ENCODE measurements at regions not wholly inside any gene's neighbourhood (a gene's known extent, or its start where the extent isn't known, plus 50 kb on each side); places are given as distances from the start of the nearest gene placed in this dataset.
A peak's percentile ranks its signal among the peaks of the same experiment; 100 is the strongest.
"Not testable (repeated sequence)": the region's sequence is repeated elsewhere in the genome, so short reads cannot be mapped to it uniquely, and the experiment has no call there.

DNA sequence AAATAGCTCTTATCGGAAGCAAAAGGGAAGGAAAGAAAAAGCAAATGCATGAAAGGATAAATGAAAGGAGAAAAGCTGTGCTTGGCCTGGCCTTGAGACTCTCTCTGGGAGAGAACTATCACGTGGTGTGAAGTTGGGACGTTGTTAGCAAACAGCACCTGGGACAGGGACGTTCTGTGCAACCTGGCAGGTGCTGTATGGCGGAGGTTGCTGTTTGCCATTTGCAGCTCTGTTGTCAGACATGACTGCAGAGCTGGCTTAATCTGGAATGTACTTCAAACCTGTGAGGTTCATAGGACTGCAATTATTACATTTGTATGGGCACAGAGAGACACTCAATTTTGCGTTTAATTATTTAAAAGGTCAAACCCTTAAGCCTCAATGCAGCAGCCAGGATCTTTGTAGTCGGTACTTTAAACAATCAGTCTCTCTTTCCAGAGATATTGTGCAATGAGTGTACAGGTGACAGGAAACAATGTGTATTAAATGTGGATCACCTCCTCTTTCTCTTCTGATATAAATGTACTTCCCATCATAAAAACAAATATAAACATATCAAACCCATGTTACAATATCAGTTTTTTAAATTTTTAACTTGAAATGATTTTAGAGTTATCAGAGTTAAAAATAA, 800.5 kb upstream of the KCND2 start:
- DNase-seq: peak; percentile 51

DNA sequence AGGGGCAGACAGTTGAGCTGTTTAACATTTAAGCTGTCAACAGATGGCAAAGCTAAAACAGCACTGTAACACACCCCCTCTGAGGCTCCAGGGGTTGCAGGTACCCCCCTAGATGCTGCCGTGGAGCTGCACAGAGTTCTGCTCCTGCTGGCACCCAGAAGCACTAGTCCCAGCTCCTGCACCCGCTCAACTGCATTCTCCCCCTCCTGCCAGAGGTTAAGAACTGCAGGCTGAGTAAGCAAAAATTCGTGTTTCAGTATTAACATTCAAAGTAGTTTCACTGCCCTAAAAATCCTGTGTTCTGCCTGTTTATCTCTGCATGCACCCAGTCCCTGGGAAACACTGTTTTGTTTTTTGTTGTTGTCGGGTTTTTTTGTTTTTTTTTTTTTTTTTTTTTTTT, 790.8 kb upstream of the KCND2 start:
- DNase-seq: no peak

DNA sequence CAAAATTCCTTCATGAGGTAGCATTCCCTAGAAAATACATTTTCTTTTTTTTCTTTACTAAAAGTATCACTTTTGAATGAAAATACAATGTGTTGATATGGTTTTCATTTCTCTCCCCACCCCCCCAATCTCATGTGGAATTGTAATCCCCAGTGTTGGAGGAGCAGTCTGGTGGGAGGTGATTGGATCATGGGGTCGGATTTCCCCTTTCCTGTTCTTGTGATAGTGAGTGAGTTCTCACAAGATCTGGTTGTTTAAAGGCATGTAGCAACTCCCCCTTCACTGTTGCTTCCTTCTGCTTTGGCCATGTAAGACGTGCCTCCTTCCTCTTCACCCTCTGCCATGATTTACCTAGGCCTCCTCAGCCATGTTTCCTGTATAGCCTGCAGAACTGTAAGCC, 790.3 kb upstream of the KCND2 start:
- DNase-seq: no peak

DNA sequence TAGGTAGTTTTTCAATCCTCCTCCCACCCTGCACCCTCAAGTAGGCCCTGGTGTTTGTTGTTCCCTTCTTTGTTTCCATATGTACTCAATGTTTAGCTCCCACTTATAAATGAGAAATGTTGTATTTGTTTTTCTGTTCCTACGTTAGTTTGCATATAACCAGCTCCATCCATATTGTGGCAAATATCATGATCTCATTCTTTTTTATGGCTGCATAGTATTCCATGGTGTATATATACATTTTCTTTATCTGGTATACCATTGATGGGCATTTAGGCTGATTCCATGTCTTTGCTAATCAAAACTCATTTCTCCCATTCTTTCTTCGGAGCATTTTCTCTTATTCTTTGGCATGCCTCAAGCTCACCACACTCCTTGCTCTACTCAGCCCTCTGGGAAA, 789.6 kb upstream of the KCND2 start:
- DNase-seq: no peak

DNA sequence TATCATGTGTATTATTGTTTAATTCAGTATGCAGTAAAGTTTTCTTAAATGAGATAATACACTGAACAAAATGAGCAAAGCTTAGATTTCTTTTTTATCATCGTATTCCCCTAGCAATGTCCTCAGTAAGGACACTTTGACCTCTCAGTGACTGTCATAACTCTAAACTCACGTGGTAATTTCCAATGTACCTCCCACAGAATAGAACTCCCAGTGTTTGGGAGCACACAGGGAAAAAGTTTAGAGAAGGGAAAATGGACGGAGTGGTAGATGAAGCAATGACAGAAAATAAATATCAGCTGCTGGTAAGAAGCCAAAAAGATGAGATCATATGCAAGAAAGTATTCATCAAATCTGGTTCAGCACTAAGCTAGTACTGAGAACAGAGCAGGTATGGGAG, 758.6 kb upstream of the KCND2 start:
- no peak for DNase-seq

DNA sequence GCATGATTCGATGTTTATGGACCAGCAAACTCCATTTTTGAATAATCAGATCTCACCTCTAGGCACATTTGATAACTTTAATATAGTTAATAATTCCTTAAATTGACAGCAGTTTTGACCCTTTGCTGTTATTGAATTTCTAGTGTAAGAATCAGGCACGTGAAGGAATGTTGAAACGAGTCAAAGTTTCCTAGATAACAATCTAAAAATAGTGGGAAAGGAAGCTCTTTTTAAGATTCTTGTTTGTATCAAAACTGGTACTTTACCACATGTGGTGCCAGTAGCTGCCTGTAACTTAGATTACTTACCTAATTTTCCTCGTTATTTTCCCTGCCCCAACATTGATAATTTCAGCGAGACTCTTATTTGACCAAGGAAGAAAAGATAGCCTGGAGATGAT, 757.8 kb upstream of the KCND2 start:
- DNase-seq: no peak

DNA sequence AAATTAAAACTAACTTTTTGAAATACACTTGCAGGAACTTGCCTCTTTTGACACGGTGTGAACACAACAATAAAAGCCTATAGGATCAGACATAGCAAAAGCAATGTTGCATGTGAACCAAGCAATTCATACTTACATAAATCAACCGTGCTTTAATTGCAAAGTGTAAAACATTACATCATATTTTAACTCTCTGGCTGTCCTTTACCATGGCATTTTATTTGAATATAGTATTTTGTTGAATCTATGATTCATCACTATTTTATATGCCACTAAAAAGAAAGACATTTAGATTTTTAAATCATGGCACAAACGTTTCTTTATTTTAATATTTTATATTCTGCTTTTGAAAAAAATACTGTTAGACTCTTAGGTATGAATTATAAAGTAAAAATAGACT, 757.0 kb upstream of the KCND2 start:
- DNase-seq: no peak

DNA sequence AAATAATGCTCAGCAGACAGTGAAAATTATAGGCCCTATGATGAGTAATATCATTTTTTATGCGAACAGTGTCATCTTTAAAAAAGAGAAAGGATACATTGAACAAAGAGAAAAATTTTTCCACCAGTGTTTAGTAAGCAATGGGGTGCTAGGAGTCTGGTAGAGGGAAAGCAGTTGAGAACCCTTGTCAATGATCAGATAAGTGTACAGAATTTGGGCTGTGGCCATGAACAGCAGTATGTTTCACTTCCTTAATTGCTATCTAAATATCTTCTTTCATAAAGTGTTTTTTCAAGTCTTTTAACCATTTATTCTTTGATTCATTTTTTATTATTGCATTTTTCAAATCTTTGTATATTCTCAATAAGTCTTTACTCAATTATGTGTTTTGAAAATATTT, 750.7 kb upstream of the KCND2 start:
- DNase-seq: peak; percentile 8

DNA sequence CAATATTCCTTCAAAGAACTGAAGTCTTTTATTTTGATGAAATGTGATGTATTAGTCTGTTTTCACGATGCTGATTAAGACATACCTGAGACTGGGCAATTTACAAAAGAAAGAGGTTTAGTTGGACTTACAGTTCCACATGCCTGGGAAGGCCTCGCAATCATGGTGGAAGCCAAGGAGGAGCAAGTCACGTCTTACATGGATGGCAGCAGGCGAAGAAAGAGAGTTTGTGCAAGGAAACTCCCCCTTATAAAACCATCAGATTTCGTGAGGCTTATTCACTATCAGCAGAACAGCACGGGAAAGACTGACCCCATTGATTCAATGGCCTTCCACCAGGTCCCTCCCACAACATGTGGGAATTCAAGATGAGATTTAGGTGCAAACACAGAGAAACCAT, 750.3 kb upstream of the KCND2 start:
- no peak for DNase-seq

DNA sequence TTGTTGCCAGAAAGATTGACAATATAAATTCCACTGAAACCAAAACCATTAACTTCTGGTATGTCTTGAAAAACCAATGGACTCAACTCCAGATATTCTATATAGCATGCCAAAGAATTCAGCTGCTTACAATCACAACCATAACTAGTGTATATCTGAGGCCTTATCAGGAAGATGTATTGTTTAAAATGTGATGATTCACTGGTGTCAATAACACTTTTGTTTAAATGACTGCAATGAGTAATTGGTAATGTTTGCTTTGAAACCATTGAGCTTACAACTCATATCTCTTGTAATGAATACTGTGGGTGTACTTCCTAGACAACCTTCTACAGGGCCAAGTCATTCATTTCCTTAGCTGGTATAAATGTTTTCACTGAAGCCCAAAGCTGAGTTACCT, 727.9 kb upstream of the KCND2 start:
- no peak for DNase-seq

DNA sequence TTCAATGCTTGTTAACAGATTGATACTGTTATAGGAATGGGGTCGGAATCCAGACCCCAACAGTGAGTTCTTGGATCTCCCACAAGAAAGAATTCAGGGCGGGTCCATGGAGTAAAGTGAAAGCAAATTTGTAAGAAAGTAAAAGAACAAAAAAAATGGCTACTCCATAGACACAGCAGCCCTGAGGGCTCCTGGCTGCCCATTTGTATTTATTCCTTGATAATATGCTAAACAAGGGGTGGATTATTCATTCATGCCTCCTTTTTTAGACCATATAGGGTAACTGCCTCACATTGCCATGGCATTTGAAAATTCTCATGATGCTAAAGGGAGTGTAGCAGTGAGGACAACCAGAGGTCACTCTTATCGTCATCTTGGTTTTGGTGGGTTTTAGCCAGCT, 717.2 kb upstream of the KCND2 start:
- DNase-seq: no peak

DNA sequence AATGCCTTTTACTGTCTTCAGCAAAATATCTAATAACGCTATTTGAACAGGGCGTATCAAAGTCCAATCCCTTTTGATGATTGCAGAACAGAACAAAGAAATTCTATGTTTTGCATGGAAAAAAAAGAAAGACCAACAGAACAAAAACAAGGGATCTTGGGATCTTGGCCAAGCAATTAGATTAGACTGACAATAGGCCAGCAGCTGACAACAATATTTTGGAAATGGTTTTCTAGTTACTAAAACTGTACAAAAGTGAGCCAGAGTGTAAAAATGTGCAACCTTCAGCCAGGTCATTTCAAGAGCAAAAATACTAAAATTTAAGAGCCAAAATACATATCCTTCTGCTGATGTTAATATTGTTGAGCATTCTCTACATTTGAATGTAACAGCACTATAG, 716.5 kb upstream of the KCND2 start:
- no peak for DNase-seq

DNA sequence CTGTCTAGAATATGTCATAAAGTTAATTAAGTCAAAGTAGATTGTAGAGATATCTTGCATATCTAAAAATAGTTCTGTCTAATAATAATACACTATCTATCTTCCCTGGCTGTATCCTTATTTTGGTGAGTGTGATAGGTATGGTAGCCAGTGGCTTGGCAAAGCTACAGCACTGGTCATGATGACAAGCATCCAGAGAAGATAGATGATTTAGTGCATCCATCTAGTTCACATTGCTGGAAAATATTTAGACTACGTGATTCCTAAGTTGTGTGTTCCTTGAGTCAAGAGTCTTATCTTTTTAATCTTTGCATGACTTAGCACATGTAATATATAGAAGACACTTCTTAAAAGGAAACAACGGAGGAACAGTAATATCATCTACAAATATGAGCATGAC, 711.2 kb upstream of the KCND2 start:
- DNase-seq: no peak

DNA sequence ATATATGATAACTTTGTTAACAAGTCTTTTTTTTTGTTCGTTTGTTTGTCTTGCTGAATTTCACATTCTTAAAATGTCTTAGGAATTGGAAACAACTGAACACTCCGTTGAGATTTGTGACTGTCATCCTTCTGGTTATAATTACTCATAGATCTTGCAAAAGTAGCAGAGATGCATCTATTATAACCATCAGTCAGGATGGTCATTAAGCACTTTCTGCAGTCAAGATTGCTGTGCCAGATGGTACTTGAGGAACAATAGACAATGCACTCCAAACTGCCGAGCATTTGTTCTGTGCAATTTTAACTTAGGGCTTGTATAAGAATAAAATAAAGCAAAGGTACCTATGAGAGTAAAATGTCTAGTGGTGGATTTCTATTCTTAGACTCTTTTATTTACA, 710.1 kb upstream of the KCND2 start:
- no peak for DNase-seq

DNA sequence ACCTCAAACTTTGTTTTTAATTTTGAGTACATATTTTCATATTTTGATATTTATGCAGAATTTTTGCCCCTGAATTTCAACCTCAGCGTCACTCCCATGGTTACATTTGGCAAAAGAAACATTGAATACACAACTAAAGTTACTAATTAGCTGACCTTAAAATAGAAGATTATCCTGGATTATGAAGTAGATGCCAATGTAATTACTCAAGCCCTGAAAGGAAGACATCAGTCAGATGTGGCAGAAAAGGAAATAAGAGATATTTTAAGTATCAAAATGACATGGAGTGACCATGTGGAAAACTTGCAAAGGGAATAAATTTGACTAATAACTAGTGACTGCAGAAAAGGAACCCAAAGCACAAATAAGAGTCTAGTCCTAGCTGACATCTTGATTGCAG, 701.3 kb upstream of the KCND2 start:
- DNase-seq: no peak

DNA sequence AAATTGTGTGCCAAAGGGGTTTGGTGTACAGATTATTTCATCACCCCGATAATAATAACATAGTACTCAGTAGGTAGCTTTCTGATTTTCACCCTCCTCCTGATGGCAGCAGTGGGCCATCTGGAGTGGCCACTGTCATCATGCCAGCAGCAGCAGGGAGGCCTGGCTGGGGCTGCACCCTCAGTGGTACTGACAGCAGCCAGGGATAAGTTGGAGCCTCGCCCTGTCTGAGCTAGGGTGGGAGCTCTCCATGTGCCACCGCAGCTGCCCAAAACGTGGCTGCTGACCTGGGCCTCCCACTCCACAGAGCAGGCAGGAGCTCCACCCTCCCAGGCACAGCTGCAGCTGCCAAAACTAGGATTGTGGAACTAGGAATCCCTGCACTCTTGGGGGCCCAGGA, 700.8 kb upstream of the KCND2 start:
- no peak for DNase-seq

DNA sequence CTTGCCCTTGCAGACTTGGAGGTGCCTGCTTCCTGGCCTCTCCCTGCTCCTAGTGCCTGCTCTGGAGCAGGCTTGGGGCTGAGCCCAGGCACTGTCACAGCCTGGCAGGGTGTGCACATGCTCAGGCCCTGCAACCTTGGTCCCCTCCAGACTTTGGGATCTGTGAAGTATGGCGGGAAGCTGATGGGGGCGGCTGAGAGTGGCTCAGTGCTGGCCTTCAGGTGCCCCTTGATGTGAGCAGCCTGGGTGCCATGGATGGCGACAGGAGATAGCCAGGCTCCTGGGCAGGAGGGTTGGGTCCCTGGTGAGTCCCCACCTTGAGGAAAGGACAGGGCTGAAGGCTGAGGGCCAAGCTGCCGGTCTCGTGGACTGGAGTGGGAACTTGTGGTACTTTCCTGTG, 700.4 kb upstream of the KCND2 start:
- DNase-seq: no peak

DNA sequence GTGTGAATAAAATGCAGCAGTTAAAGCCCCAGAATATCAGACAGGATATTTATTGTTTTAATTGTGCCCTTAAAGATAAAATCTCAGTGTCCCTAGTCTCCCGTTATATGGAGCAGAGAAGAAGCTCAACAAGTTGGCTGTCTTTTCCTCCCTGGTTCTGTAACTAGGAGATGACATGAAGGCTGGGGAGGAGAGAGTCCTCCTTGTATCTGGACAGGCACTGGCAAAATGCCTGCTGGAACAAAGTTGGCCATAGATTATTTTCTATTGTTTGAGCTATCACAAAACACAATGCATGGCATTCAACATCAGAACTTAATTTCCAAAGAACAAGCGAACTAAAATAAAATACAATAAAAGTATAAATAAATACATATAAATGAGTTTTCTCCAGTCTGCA, 694.9 kb upstream of the KCND2 start:
- no peak for DNase-seq

DNA sequence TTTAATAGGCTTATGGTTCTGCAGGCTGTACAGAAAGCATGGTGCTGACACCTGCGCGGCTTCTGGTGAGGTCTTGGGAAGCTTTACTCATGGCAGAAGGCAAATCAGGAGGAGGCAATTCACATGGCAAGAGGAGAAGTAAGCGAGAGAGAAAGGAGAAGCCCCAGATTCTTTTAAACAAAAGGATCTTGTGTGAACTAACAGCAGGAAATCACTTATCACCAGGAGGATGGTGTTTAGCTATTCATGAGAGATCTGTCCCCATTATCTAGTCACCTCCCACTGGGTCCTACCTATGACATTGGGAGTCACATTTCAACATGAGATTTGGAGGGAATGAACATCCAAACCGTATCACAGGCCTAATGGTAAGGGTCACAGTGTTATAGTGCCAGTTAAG, 678.0 kb upstream of the KCND2 start:
- DNase-seq: peak; percentile 49

DNA sequence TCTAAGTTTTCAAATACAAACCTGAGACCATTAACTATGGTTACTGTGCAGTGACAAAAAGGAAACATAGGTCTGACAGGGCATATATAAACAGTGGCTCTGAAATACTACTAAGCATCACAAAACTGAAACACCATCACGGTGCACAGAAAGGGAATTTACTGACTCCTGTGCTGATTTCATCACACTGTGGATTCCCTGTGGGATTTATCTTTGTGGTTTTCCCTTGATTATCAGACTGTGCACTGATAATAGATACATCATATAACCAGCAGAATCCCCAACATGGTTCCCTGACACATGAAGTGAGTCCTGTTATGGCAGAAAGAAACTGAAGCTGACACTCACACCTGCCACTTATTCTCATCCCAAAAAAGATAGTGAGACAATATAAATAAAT, 676.3 kb upstream of the KCND2 start:
- DNase-seq: no peak

DNA sequence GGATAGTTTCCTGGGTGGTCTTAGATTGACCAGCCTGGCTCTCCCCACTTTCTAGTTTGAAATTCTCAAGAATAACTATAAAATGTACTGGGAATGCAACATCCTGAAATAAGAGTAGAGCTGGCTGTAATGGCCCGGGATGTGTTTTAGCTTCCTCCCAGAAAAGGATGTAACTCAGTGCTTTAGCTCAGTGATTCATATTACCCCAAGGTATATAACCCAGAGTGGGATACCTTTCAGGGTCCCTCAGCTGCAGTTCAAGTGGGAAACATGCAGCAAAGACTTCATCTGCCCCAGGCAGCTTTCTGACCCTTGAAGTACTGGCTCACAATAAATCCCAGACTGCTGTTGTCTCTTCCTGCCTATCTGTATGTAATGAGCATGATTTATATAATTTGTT, 666.7 kb upstream of the KCND2 start:
- DNase-seq: no peak

DNA sequence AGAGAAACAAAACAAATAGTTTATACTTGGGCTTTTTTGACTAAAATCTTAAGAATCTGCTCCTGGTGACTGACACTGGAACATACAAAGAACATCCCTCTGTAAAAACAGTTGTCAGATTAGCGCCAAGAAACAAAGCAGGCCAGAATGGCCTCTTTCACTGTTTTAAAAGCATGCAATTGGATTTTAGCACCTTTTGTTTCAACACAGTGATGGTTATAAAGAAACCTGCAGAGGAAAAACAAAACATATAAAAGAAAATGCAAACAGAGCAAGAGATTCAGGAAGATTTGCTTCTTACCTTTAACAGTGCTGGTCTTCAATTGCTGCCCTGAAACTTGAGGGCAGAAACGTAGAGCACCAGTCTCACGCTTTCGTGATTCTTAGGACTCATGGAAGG, 652.2 kb upstream of the KCND2 start:
- no peak for DNase-seq

DNA sequence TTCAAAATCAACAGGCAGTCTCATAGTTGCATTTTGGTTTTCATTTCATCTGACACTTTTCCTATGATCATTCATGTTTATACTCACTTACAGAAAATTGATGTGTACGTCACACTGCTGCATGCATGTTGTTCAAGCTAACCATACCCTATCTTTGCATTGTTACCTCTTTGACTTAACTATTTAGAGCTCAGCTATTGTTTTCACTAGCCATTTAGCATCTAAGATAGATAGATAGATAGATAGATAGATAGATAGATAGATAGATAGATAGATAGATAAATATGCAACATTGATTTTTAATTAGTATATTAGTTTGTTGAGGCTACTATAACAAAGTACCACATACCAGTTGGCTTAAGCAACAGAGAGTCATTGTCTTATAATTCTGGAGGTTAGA, 649.5 kb upstream of the KCND2 start:
- DNase-seq: no peak

DNA sequence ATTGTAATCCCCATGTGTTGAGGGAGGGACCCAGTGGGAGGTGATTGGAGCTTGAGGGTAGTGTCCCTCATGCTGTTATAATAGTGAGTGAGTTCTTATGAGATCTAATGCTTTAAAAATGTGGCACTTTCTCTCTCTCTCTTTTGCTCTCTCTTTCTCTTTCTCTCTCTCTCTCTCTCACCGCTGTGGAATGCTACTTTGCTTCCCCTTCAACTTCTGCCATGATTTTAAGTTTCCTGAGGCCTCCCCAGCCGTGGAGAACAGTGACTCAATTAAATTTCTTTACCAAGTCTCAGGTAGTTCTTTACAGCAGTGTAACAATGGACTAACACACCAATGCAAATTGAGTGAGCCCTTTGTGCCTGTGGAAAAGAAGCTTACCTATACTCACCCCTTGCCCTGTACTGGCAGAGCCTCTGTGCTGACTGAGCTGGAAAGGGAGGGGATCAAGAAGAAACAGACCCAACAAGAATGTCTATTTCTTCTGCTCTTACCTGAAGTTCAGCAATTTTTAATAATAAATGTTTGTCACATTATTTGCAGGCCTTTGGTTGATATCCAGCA, 642.5 kb upstream of the KCND2 start:
- DNase-seq: no peak

DNA sequence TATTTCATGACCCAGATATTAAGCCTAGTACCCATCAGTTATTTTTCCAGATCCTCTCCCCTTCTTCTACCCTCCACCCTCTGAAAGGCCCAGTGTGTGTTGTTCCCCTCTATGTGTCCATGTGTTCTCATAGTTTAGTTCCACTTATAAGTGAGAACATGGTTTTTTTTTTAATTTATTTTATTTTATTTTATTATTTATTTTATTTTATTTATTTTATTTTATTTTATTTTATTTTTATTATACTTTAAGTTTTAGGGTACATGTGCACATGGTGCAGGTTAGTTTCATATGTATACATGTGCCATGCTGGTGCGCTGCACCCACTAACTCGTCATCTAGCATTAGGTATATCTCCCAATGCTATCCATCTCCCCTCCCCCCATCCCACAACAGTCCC, 639.2 kb upstream of the KCND2 start:
- DNase-seq: not testable (repeated sequence)

DNA sequence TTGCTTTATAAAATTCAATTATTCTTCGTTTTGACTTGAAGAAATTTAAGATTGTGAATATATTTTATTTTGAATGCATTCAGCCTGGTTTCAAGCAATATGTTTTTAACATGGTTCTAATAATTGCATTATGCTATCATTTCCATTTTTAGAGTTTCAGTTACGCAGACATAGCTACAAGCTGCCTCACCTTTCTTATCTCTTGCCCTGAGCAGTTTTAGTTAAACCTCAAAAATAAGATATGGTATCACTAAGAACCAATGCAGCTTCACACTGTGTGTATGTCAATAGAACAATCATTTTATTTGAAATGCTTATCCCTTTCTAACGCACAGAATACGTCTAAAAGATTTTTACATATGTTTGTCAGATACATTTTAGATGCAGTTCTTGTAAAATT, 632.6 kb upstream of the KCND2 start:
- no peak for DNase-seq

Measured in COR-L47 (cell line).